CD4-positive, CD25-positive, alpha-beta regulatory T cell (primary cell): ENCODE measurements at regions not wholly inside any gene's neighbourhood (a gene's known extent, or its start where the extent isn't known, plus 50 kb on each side); places are given as distances from the start of the nearest gene placed in this dataset.

Source experiments
- ATAC-seq, 2 donors: fragments of 150-1000 bp; cut with Tn5 transposase; one replicate each; pipeline ENCODE4 v1.10.0; 2021; ENCODE audit warnings: low read depth in 2 of 2, moderate number of reproducible peaks in 2 of 2, moderate library complexity in 1 of 2
- DNase-seq, 3 donors: peaks; one replicate each; pipeline versions ENCODE4 v3.0.0 to v3.0.0-alpha.2; 2012 to 2022; ENCODE audit warnings: mixed read lengths in 1 of 3
- H3K27ac ChIP-seq: one replicate; pipeline ENCODE4 v1.7.0; 2013; ENCODE audit warnings: mild to moderate bottlenecking, low read length; ENCODE audit not compliant: insufficient read depth, poor library complexity, severe bottlenecking
- H3K27me3 ChIP-seq: one replicate; pipeline ENCODE4 v1.7.0; 2013; ENCODE audit warnings: low read length; ENCODE audit not compliant: control insufficient read depth, insufficient read depth
- H3K36me3 ChIP-seq: one replicate; pipeline ENCODE4 v1.7.0; 2013; ENCODE audit warnings: mild to moderate bottlenecking, low read length, moderate library complexity; ENCODE audit not compliant: control insufficient read depth, insufficient read depth
- H3K4me1 ChIP-seq: 2 replicates; pipeline ENCODE4 v1.7.0; 2013; ENCODE audit warnings: mild to moderate bottlenecking, low read length; ENCODE audit not compliant: insufficient read depth, control insufficient read depth, poor library complexity, severe bottlenecking
- H3K4me3 ChIP-seq: one replicate; pipeline ENCODE4 v1.7.0; 2013; ENCODE audit warnings: low read depth, mild to moderate bottlenecking, low read length, moderate library complexity
- H3K9me3 ChIP-seq, 2 experiments: 1 replicate in 1 of 2; 2 replicates in 1 of 2; pipeline ENCODE4 v1.7.0; 2013; ENCODE audit warnings: low read length in 2 of 2, mild to moderate bottlenecking in 1 of 2, moderate library complexity in 1 of 2; ENCODE audit not compliant: control insufficient read depth in 2 of 2
- H3K27ac Mint-ChIP-seq, 3 donors: one replicate each; pipeline ENCODE4 v1.8.0; 2020 to 2022; ENCODE audit warnings: mild to moderate bottlenecking in 3 of 3, mixed read lengths in 3 of 3, moderate library complexity in 2 of 3
- H3K27me3 Mint-ChIP-seq: one replicate; pipeline ENCODE4 v1.8.0; 2022; ENCODE audit warnings: mild to moderate bottlenecking, mixed read lengths
- H3K36me3 Mint-ChIP-seq: one replicate; pipeline ENCODE4 v1.8.0; 2020; ENCODE audit warnings: mixed read lengths
- H3K4me1 Mint-ChIP-seq, 4 donors: one replicate each; pipeline ENCODE4 v1.8.0; 2020 to 2022; ENCODE audit warnings: mixed read lengths in 4 of 4, mild to moderate bottlenecking in 1 of 4
- H3K4me3 Mint-ChIP-seq, 4 donors: one replicate each; pipeline ENCODE4 v1.8.0; 2020 to 2022; ENCODE audit warnings: mild to moderate bottlenecking in 4 of 4, mixed read lengths in 4 of 4, moderate library complexity in 3 of 4
- H3K9me3 Mint-ChIP-seq, 7 donors: one replicate each; pipeline ENCODE4 v1.8.0; 2020 to 2022; ENCODE audit warnings: mixed read lengths in 7 of 7, mild to moderate bottlenecking in 3 of 7, moderate library complexity in 2 of 7

DNA sequence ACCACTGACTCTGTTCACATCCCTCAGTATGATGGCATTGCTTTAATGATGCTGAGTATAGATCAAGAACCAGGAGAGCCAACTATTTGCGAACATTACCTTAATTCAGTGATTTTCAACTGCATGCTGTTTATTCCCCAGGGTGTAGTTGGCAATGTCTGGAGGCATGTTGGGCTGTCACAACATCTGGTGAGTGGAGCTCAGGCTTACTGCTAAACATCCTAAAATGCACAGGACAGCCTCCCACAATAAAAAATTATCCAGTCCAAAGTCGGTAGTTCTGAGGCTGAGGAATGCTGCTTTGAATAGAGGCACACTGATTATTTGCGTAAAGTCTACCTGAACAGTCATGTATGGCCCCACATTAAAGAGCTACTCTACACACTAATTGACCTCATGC lies 94.8 kb upstream of the OPRM1 start:
- no peak overlapping the region for H3K4me3 ChIP-seq
- no peak for DNase-seq
- Mint-ChIP-seq H3K4me3 (no peak overlapping the region), H3K36me3 (no peaks in the 10 kb centered on the region), H3K27me3 (peaks cover 4% of the 10 kb centered on the region), H3K9me3 (peaks cover 0 to 3% (median 0%) of the 10 kb centered on the region in 7 donors), H3K27ac (no peak overlapping the region), H3K4me1 (no peaks in the 10 kb centered on the region)
- no peak overlapping the region for H3K27ac ChIP-seq
- no peaks in the 10 kb centered on the region for H3K9me3 ChIP-seq
- no peaks in the 10 kb centered on the region for H3K36me3 ChIP-seq
- H3K4me1 ChIP-seq: no peaks in the 10 kb centered on the region
- ATAC-seq: no peak
- no peaks in the 10 kb centered on the region for H3K27me3 ChIP-seq

DNA sequence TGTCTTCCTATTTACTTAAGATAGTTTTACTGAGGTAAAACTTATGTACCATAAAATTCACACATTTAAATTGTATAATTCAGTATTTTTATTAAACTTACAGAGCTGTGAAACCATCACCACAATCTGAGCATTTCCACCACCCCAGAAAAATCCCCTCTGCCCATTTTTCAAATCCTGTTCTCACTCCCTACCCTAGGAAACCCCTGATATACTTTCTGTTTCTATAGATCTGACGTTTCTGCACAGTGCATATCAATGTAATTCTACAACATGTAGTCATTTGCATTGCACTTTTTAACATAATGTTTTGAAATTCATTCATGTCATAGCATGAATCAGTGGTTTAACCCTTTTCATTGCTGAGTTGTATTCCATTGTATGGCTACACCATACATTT lies 96.7 kb upstream of the OPRM1 start:
- Mint-ChIP-seq H3K4me1 (no peaks in the 10 kb centered on the region), H3K9me3 (peaks cover 0 to 5% (median 0%) of the 10 kb centered on the region in 7 donors), H3K27me3 (peaks cover 4% of the 10 kb centered on the region), H3K27ac (no peak overlapping the region), H3K4me3 (no peak overlapping the region), H3K36me3 (no peaks in the 10 kb centered on the region)
- no peak overlapping the region for H3K4me3 ChIP-seq
- H3K4me1 ChIP-seq: no peaks in the 10 kb centered on the region
- no peaks in the 10 kb centered on the region for H3K9me3 ChIP-seq
- H3K27me3 ChIP-seq: no peaks in the 10 kb centered on the region
- no peaks in the 10 kb centered on the region for H3K36me3 ChIP-seq
- ATAC-seq (no peak), DNase-seq (no peak)
- no peak overlapping the region for H3K27ac ChIP-seq

GRCh38 chr6:153941768-153942167 lies 97.3 kb upstream of the OPRM1 start:
- Histone ChIP-seq H3K27me3 (no peaks in the 10 kb centered on the region), H3K27ac (no peak overlapping the region), H3K4me1 (no peaks in the 10 kb centered on the region), H3K9me3 (no peaks in the 10 kb centered on the region), H3K36me3 (no peaks in the 10 kb centered on the region), H3K4me3 (no peak overlapping the region)
- H3K27me3 Mint-ChIP-seq: peaks cover 7% of the 10 kb centered on the region
- no peaks in the 10 kb centered on the region for H3K36me3 Mint-ChIP-seq
- H3K4me3 Mint-ChIP-seq: no peak overlapping the region
- no peaks in the 10 kb centered on the region for H3K4me1 Mint-ChIP-seq
- peaks cover 0 to 5% (median 0%) of the 10 kb centered on the region in 7 donors for H3K9me3 Mint-ChIP-seq
- no peak for DNase-seq
- ATAC-seq: no peak
- H3K27ac Mint-ChIP-seq: no peak overlapping the region

GRCh38 chr6:153938876-153939275 lies 100.2 kb upstream of the OPRM1 start:
- H3K36me3 ChIP-seq: no peaks in the 10 kb centered on the region
- Mint-ChIP-seq H3K4me3 (no peak overlapping the region), H3K27me3 (peaks cover 7% of the 10 kb centered on the region), H3K27ac (no peak overlapping the region), H3K36me3 (no peaks in the 10 kb centered on the region), H3K9me3 (peaks cover 0 to 5% (median 0%) of the 10 kb centered on the region in 7 donors), H3K4me1 (peaks cover 0 to 4% (median 0%) of the 10 kb centered on the region in 4 donors)
- H3K4me1 ChIP-seq: no peaks in the 10 kb centered on the region
- H3K9me3 ChIP-seq: no peaks in the 10 kb centered on the region
- DNase-seq: no peak
- H3K4me3 ChIP-seq: no peak overlapping the region
- H3K27me3 ChIP-seq: no peaks in the 10 kb centered on the region
- H3K27ac ChIP-seq: no peak overlapping the region
- ATAC-seq: no peak

- Mint-ChIP-seq H3K27ac (no peak overlapping the region), H3K36me3 (no peaks in the 10 kb centered on the region), H3K4me1 (peaks cover 0 to 5% (median 0%) of the 10 kb centered on the region in 4 donors), H3K9me3 (peaks cover 0 to 2% (median 0%) of the 10 kb centered on the region in 7 donors), H3K27me3 (no peaks in the 10 kb centered on the region), H3K4me3 (no peak overlapping the region)
- Histone ChIP-seq H3K9me3 (no peaks in the 10 kb centered on the region), H3K36me3 (no peaks in the 10 kb centered on the region), H3K27ac (no peak overlapping the region), H3K4me1 (no peaks in the 10 kb centered on the region), H3K27me3 (no peaks in the 10 kb centered on the region), H3K4me3 (no peak overlapping the region)
- DNase-seq (no peak), ATAC-seq (no peak)
Measured at GRCh38 chr6:153931431-153931830, 107.6 kb upstream of the OPRM1 start.

DNA sequence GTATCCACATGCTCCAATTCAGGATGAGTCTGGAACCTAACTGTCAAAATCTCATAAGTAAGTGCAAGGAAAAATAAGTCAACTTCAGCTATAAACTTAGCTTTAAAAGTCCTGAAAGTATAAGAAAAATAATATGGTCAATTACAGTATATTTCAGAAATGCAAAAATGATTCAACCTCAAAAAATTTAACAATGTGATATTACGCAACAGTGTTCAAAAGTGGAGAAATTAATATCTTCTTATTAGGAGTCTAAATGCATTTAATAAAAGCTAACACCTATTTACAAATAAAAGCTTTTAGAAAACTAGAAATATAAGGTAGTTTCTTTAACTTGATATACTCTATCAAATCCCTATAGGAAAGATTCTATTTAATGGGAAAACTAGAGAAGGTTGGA lies 111.2 kb upstream of the OPRM1 start:
- Mint-ChIP-seq H3K9me3 (peaks cover 0 to 2% (median 0%) of the 10 kb centered on the region in 7 donors), H3K4me3 (no peak overlapping the region), H3K27ac (no peak overlapping the region), H3K36me3 (no peaks in the 10 kb centered on the region), H3K27me3 (no peaks in the 10 kb centered on the region), H3K4me1 (no peaks in the 10 kb centered on the region)
- no peaks in the 10 kb centered on the region for H3K4me1 ChIP-seq
- no peaks in the 10 kb centered on the region for H3K27me3 ChIP-seq
- no peaks in the 10 kb centered on the region for H3K36me3 ChIP-seq
- H3K4me3 ChIP-seq: no peak overlapping the region
- no peaks in the 10 kb centered on the region for H3K9me3 ChIP-seq
- ATAC-seq: no peak
- DNase-seq: no peak
- no peak overlapping the region for H3K27ac ChIP-seq

DNA sequence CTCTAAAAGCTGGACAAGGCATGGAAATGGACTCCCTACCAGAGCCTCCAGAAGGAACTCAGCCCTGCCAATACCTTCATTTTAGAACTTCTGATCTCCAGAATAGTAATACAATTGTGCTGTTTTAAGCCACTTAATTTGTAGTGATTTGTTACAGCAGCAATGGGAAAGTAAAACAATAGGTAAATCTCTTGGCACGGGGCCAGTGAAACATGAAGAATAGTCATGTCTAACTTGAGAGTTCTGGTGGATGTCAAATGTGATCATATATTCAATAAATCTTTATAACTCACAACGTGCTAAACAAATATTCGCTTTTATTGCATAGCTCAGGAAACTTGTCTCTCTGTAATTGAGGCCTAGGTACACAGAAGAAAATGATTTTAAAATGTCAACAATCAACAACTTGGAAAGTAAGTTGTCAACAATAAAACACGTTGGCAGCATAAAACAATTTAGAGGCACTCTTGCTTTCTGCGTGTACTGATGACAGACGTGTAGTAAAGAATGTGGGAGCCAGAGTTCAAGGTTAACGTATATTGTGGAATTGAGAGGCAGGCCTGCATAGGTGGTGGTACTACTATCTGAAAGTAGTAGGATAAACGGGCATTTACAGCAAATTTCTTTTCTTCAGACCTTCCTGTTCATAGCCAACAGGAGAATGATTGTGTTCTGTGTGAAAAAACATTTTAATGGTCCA lies 140.5 kb upstream of the OPRM1 start:
- no peaks in the 10 kb centered on the region for H3K36me3 Mint-ChIP-seq
- H3K9me3 ChIP-seq: no peaks in the 10 kb centered on the region
- H3K27me3 Mint-ChIP-seq: no peaks in the 10 kb centered on the region
- no peaks in the 10 kb centered on the region for H3K4me1 ChIP-seq
- H3K27ac Mint-ChIP-seq: no peak overlapping the region
- H3K4me3 Mint-ChIP-seq: no peak overlapping the region
- peaks cover 0 to 4% (median 0%) of the 10 kb centered on the region in 7 donors for H3K9me3 Mint-ChIP-seq
- no peaks in the 10 kb centered on the region for H3K36me3 ChIP-seq
- no peaks in the 10 kb centered on the region for H3K4me1 Mint-ChIP-seq
- no peak overlapping the region for H3K27ac ChIP-seq
- no peak overlapping the region for H3K4me3 ChIP-seq
- no peaks in the 10 kb centered on the region for H3K27me3 ChIP-seq
- DNase-seq (no peak), ATAC-seq (no peak)

GRCh38 chr6:153882411-153882810 lies 156.6 kb upstream of the OPRM1 start:
- Mint-ChIP-seq H3K27me3 (no peaks in the 10 kb centered on the region), H3K4me3 (no peak overlapping the region), H3K27ac (no peak overlapping the region), H3K9me3 (peaks cover 0 to 6% (median 0%) of the 10 kb centered on the region in 7 donors), H3K4me1 (no peaks in the 10 kb centered on the region), H3K36me3 (no peaks in the 10 kb centered on the region)
- H3K36me3 ChIP-seq: no peaks in the 10 kb centered on the region
- H3K4me3 ChIP-seq: no peak overlapping the region
- DNase-seq (no peak), ATAC-seq (no peak)
- H3K27me3 ChIP-seq: no peaks in the 10 kb centered on the region
- H3K4me1 ChIP-seq: no peaks in the 10 kb centered on the region
- H3K9me3 ChIP-seq: no peaks in the 10 kb centered on the region
- H3K27ac ChIP-seq: no peak overlapping the region
